G401 (cell line): ENCODE measurements at regions not wholly inside any gene's neighbourhood (a gene's known extent, or its start where the extent isn't known, plus 50 kb on each side); places are given as distances from the start of the nearest gene placed in this dataset.
"Not testable (repeated sequence)": the region's sequence is repeated elsewhere in the genome, so short reads cannot be mapped to it uniquely, and the experiment has no call there.

Experiments
- DNase-seq: peaks from one replicate; pipeline ENCODE4 v3.0.0-alpha.2; 2015; ENCODE audit warnings: low spot score
- in situ Hi-C: cut with HindIII; loops from 2 replicates; pipeline ENCODE4 v1.10.0; 2016; ENCODE audit warnings: low sequenced_read_pairs, mixed read lengths

GRCh38 chr11:87528752-87529151, 491.0 kb downstream of the TMEM135 start:
- no peak for DNase-seq
- in situ Hi-C loops: no loop called here

GRCh38 chr11:87523276-87523675, 485.5 kb downstream of the TMEM135 start:
- in situ Hi-C loops: no loop called here
- DNase-seq: no peak

DNA sequence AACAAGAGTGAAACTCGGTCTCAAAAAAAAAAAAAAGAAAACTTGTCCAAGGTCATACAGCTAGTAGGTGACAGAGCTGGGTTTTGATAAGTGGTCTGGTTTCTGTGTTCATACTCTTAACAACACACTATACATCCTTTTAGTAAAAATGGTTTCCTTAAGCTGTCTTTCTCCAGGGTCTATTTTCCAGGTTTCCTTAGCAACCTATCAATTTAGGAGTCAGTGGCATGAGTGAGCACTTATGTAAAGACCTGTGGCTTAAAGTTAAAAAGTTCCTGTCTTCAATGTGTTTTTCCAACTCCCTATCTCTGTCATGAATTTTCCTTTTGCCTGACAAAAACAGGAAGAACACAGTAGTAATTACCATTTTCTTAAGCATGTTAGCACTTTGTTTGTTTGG, 480.5 kb downstream of the TMEM135 start:
- no peak for DNase-seq
- in situ Hi-C loops: no loop called here

DNA sequence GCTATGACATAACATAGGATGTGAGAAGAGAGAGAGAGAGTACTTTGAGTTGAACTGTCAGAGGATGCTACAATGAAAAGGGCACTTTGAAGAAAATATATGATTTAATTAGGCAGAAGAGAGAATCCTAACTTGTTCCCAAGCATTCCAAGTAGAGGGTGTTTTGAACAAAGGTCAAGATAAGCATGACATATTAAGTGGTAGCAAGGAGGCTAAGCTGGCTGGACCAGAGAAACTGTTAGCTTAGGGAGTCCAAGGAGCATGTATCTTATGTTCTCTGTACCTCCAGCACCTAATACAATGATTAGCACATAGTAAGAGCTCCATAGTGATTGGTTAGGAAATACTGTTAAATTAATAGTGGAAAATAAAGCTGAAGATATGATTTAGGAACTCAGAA, 479.6 kb downstream of the TMEM135 start:
- in situ Hi-C loops: no loop called here
- no peak for DNase-seq

DNA sequence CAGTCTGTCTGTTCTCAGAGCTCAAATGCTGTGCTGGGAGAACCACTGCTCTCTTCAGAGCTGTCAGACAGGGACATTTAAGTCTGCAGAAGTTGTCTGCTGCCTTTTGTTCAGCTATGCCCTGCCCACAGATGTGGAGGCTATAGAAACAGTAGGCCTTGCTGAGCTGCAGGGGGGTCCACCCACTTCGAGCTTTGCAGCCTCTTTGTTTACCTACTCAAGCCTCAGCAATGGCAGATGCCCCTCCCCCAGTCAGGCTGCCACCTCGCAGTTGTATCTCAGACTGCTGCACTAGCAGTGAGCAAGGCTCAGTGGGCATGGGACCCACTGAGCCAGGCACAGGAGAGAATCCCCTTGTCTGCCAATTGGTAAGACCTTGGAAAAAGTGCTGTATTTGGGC, 470.0 kb downstream of the TMEM135 start:
- DNase-seq, in situ Hi-C loops: not testable (repeated sequence)

GRCh38 chr11:87506946-87507345, 469.2 kb downstream of the TMEM135 start:
- DNase-seq, in situ Hi-C loops: not testable (repeated sequence)

DNA sequence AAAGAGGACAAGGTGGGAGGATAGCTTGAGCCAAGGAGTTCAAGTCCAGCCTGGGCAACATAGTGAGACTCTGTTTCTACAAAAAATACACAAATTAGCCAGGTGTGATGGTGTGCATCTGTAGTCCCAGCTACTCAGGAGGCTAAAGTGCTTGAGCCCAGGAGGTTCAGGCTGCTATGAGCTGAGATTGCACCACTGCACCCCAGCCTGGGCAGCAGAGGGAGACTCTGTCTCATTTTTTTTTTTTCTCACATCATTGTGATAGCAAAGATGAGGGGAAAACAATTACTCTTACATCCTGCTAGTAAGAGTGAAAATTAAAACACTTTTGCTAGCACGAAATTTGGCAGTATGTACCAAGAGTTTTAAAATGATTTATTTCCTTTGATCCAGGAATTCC, 463.7 kb downstream of the TMEM135 start:
- in situ Hi-C loops: no loop called here
- DNase-seq: no peak

DNA sequence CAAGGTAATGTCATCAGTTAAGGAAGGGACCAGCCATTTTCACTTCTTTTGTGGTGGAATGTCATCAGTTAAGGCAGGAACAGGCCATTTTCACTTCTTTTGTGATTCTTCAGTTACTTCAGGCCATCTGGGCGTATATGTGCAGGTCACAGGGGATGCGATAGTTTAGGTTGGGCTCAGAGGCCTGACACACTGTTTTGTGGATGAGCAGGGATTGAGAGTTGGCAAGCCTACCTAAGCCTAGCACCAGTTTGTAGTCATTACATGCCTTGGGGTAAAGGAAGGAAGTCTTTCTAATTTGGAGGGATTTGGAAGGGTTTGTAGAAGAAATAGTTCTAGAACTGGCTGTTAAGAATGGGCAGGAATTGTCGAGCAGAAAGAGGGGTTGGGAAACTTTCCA, 457.2 kb downstream of the TMEM135 start:
- in situ Hi-C loops, DNase-seq: not testable (repeated sequence)

GRCh38 chr11:87494026-87494425, 456.3 kb downstream of the TMEM135 start:
- in situ Hi-C loops, DNase-seq: not testable (repeated sequence)

DNA sequence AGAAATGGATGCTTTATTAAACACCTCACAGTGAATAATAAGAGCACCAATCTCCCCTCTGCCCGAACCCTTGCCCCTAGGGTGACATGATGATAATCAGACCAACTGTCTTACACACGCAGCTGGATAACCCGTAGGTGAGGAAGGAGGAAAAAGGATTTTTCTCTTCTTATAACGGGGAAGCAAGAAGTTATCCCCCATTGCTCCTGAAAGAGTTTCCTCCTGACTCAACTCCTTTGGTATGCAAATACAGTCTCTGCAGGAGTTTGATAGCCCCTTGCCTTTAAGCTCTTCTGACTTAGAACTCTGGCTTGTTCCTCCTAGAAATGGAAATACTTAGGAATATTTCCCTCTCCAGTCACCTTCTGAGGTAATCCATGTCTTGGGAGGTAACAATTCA, 455.8 kb downstream of the TMEM135 start:
- no peak for DNase-seq
- in situ Hi-C loops: no loop called here

GRCh38 chr11:87491381-87491780, 453.6 kb downstream of the TMEM135 start:
- no peak for DNase-seq
- in situ Hi-C loops: no loop called here

DNA sequence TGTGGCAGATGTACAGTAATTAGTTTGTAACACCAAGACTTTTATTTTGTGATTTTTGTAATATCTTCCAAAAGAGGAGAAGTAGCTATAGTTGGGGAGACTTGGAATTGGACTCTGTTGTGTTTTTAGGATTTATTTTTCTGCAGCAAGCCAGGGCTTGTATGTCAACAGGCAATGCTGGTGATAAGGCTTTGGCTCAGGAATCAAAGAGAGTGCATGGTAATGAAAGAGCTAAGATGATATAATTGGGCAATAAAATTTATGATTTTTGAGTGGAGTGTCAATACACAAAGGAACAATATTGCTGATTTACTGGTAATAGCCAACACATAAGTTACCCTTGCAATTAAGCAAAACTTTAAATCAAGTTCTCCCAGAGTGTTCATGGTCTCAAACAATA, 452.9 kb downstream of the TMEM135 start:
- in situ Hi-C loops: no loop called here
- no peak for DNase-seq

GRCh38 chr11:87484566-87484965, 446.8 kb downstream of the TMEM135 start:
- in situ Hi-C loops: no loop called here
- DNase-seq: no peak

DNA sequence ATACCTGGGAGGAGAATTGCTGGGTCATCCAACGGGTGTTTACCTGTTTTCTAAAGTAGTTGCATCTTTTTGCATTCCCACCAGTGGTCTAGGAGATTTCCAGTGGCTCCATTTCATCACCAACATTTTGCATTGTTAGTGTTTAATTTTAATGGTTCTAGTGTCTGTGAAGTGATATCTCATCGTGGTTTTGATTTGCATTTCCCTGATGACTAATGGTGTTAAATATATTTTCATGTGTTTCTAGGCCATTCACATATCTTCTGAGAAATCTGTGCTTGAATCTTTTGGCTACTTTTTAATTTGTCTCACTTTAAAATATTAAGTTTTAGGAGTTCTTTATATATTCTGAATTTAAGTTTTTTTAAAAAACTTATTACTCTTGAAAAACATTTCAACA, 439.6 kb downstream of the TMEM135 start:
- in situ Hi-C loops: no loop called here
- DNase-seq: no peak

- no peak for DNase-seq
- in situ Hi-C loops: no loop called here
These were observed 435.4 kb downstream of the TMEM135 start for GRCh38 chr11:87473174-87473573.

DNA sequence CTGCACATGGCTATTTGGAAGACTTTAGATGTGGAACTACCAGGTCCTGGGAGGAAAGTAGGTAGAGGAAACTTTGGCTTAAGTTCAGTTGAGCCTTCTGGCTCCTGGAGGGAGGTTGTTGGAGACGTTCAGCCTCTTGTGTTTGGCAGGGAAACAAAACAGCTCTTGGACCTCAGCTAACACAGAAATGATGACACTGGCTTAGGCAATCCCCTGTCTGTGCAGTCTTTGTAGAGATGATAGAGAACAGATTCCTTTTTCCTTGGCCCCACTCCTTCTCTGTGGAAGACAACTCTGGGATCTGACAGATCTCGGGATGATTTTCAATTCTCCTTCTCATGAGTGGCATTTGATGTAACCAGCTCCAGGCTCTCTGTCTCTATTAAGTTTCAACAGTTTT, 428.5 kb downstream of the TMEM135 start:
- in situ Hi-C loops: no loop called here
- DNase-seq: no peak

DNA sequence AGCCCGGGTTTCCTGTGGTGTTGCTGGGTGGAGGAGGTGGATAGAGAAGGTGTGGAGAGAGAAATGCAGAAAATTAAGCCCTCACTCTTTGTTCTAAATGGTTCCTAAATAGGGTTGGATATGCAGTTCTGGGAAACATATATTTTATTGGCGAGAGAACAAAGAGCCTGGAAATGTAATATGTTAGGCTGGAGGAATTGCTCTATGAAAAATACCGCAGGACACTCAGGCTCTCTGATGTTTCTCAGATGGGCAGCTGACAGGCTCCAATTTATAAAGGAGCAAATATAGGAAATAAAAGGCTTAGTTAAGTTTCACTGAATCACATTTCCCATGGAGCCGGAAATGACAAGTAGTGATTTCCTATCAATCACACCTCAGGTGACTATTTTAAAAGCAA, 428.0 kb downstream of the TMEM135 start:
- no peak for DNase-seq
- in situ Hi-C loops: no loop called here

GRCh38 chr11:87463486-87464102, 425.9 kb downstream of the TMEM135 start:
- in situ Hi-C loops: no loop called here
- DNase-seq: peak; percentile 4

GRCh38 chr11:87462171-87462570, 424.4 kb downstream of the TMEM135 start:
- no peak for DNase-seq
- in situ Hi-C loops: no loop called here

GRCh38 chr11:87460842-87461637, 423.3 kb downstream of the TMEM135 start:
- DNase-seq: no peak
- in situ Hi-C loops: no loop called here

DNA sequence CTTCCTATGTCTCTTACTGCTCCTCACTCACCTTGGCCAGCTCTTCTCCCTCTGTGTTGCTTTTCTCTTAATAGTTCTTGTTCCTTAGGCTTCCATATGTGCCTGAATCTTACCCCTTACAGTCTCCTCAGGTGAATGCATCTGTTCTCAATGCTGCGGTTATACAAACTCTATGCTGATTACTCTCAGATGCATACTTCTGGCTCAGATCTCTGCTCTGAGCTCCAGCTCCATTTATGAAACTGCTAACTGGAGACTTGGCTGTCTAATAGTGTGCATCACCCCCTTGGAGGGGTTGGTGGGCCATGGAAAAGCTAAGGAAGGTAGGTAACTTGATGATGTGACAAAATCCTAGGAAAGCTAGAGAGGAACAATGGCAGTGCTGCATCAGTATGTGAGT, 422.5 kb downstream of the TMEM135 start:
- in situ Hi-C loops: no loop called here

More for the DNA sequence above, 422.5 kb downstream of the TMEM135 start:
- no peak for DNase-seq
